ENCODE measurements at regions not wholly inside any gene's neighbourhood (a gene's known extent, or its start where the extent isn't known, plus 50 kb on each side); places are given as distances from the start of the nearest gene placed in this dataset.
A peak's percentile ranks its signal among the peaks of the same experiment; 100 is the strongest.

DNA sequence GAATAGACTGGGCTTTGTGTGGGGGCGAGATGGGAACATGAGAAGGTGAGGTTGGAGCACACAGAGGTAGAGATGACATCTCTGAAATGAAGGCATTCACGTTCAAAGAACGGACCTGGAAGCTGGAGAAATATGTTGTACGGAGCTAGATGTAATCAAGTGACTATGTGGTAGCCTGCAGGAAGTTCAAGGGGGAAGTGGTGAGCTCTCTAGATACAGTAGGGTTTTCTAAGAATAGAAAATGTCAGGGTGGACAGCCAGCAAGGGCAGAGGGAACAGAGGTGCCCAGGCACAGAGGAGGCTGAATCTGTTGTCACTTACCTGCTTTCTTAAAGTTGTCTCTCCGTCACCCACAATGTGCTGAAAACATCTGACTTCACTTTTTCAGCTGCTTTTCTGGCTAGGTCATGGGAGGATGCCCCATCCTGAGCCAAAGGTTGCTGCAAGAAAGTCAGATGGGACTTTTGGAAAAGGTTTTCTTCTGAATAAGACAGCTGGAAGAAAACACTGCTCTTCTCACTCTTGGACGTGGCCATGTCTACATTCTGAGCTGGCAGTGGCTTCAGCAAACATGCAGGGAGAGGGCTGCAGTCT, 171.5 kb upstream of the B3GAT1 start:
- intact Hi-C loops (cut with micrococcal nuclease): no loop called here
- no peak for DNase-seq
- ATAC-seq (ENCODE audit: low read depth): no peak
- no peak overlapping the region for H3K27ac Mint-ChIP-seq
- peak overlapping the region; percentile 33 for H3K4me3 Mint-ChIP-seq
- H3K36me3 Mint-ChIP-seq (ENCODE audit: low read depth): no peaks in the 10 kb centered on the region
- ChIA-PET POLR2A (no interaction called here), CTCF (no interaction called here)
- H3K27me3 Mint-ChIP-seq: peaks cover 15% of the 10 kb centered on the region
- TF ChIP-seq CTCF (IDR thresholded peaks at IDR 0.05): no peak
- no peaks in the 10 kb centered on the region for H3K9me3 Mint-ChIP-seq
- H3K4me1 Mint-ChIP-seq: peaks cover 48% of the 10 kb centered on the region

- Mint-ChIP-seq H3K27me3 (peaks cover 15% of the 10 kb centered on the region), H3K4me1 (peaks cover 47% of the 10 kb centered on the region), H3K4me3 (no peak overlapping the region), H3K9me3 (no peaks in the 10 kb centered on the region), H3K27ac (no peak overlapping the region), H3K36me3 (ENCODE audit: low read depth) (no peaks in the 10 kb centered on the region)
- no peak for TF ChIP-seq CTCF (IDR thresholded peaks at IDR 0.05)
- ATAC-seq (ENCODE audit: low read depth) (no peak), DNase-seq (no peak)
- POLR2A ChIA-PET: no interaction called here
- intact Hi-C loops (cut with micrococcal nuclease): no loop called here
- CTCF ChIA-PET: no interaction called here
These were observed 170.7 kb upstream of the B3GAT1 start for GRCh38 chr11:134582770-134583095.

DNA sequence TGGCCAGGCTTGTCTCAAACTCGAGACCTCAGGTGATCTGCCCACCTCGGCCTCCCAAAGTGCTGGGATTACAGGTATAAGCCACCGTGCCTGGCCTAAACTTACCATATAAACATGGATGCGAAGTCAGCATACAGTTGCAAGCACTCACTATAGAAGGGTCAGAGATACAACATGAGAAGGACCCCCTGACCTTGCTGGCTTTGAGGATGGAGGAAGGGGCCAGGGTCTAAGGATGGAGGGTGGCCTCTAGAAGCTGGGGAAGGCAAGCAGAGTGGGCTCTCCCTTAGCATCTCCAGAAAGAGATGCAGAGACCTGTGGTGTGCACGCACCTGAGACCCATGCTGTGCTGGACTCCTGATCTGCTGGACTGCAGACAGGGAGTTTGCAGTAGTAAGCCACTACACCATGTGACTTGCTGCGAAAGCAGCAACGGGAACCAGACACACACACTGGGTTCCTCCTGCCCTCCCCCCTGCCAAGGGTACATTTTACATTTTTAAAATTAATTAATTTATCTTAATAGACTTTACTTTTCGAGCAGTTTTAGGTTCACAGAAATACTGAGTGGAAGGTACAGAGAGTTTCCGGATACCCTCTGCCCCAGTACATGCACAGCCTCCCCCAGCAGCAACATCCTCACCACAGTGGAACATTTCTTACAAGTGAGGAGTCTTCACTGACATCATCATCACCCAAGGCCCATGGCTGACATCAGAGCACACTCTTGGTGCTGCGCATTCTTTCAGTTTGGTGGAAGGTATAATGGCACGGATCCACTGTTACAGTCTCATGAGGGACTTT, 170.1 kb upstream of the B3GAT1 start:
- ATAC-seq (ENCODE audit: low read depth): no peak
- Mint-ChIP-seq H3K4me1 (peaks cover 41% of the 10 kb centered on the region), H3K4me3 (no peak overlapping the region), H3K9me3 (no peaks in the 10 kb centered on the region), H3K27me3 (peaks cover 15% of the 10 kb centered on the region), H3K27ac (no peak overlapping the region), H3K36me3 (ENCODE audit: low read depth) (no peaks in the 10 kb centered on the region)
- POLR2A ChIA-PET: no interaction called here
- DNase-seq: no peak
- TF ChIP-seq CTCF (IDR thresholded peaks at IDR 0.05): no peak
- intact Hi-C loops (cut with micrococcal nuclease): no loop called here
- CTCF ChIA-PET: no interaction called here

GRCh38 chr11:134581121-134581626, 169.1 kb upstream of the B3GAT1 start:
- Mint-ChIP-seq H3K4me1 (peaks cover 32% of the 10 kb centered on the region), H3K36me3 (ENCODE audit: low read depth) (no peaks in the 10 kb centered on the region), H3K4me3 (no peak overlapping the region), H3K27ac (no peak overlapping the region), H3K9me3 (no peaks in the 10 kb centered on the region), H3K27me3 (peaks cover 15% of the 10 kb centered on the region)
- ATAC-seq (ENCODE audit: low read depth): no peak
- POLR2A ChIA-PET: no interaction called here
- intact Hi-C loops (cut with micrococcal nuclease): no loop called here
- CTCF ChIA-PET: no interaction called here
- DNase-seq: no peak
- TF ChIP-seq CTCF (IDR thresholded peaks at IDR 0.05): no peak

DNA sequence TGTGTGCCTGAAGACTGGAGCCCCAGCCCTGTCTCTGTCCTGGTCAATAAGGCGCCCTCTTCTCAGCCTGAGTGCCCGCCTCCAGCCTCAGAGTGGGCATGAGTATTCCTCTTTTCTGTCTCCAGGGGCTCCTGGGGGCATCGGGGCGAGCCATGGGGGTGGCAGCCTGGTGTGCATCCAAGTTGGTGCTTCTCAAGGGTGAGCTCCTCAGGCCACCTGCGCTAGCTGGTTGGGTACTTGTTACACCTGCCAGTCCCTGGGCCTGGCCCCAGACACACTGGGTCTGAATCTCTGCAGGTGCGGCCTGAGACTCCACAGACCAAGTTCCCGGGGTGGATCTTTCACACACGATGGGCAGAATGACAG, 168.6 kb upstream of the B3GAT1 start:
- Mint-ChIP-seq H3K36me3 (ENCODE audit: low read depth) (no peaks in the 10 kb centered on the region), H3K4me3 (no peak overlapping the region), H3K27me3 (peaks cover 15% of the 10 kb centered on the region), H3K9me3 (no peaks in the 10 kb centered on the region), H3K4me1 (peaks cover 29% of the 10 kb centered on the region), H3K27ac (no peak overlapping the region)
- no peak for ATAC-seq (ENCODE audit: low read depth)
- ChIA-PET POLR2A (no interaction called here), CTCF (no interaction called here)
- TF ChIP-seq CTCF (IDR thresholded peaks at IDR 0.05): no peak
- no peak for DNase-seq
- intact Hi-C loops (cut with micrococcal nuclease): no loop called here
